ENCODE measurements at regions not wholly inside any gene's neighbourhood (a gene's known extent, or its start where the extent isn't known, plus 50 kb on each side); places are given as distances from the start of the nearest gene placed in this dataset.
"Not testable (repeated sequence)": the region's sequence is repeated elsewhere in the genome, so short reads cannot be mapped to it uniquely, and the experiment has no call there.

DNA sequence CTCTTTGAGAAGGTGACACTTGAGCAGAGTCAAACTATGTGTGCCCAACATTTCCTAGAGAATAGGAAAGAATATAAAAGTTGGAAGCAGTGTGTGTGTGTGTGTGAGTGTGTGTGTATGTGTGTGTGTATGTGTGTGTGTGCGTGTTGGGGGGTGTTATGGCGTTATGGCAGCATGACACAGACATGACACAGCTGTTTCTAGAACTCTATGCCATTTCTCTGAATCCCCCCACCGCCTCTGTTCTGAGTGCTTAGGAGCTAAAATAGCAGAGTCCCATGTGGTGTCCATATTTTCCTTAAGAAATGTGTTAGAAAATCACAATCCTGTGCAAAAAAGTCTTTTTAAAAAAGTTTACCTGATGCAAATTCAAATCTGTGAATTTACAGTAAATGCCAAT, 556.1 kb downstream of the RWDD3 start:
- DNase-seq = no peak

DNA sequence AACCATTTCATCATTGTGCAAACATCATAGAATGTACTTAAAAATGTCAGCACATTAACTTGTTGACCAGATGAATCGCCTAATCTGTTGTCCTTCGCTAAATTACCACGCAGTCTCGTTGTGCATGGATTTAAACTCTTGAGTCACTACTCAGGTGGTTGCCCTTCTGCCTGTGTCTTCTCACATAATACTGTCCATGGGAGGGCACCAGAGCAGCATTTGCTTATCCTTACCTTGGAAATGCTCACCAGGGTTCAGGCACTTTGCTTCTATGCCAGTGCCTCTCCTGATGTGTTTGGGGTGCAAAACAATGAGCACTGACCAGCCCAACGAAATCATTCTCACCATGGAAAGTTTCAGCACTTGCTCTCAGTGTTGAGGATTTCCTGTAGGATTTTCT, 559.9 kb downstream of the RWDD3 start:
- DNase-seq = no peak

DNA sequence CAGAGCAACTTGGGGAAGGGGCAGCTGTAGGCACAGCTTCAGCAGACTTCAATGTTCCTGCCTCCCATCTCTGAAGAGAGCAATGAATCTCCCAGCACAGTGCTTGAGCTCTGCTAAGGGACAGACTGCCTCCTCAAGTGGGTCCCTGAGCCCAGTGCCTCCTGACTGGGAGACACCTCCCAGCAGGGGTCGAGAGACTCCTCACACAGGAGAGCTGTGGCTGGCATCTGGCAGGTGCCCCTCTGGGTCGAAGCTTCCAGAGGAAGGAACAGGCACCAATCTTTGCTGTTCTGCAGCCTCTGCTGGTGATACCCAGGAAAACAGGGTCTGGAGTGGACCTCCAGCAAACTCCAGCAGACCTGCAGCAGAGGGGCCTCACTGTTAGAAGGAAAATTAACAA, 563.8 kb downstream of the RWDD3 start:
- not testable (repeated sequence) for DNase-seq

DNA sequence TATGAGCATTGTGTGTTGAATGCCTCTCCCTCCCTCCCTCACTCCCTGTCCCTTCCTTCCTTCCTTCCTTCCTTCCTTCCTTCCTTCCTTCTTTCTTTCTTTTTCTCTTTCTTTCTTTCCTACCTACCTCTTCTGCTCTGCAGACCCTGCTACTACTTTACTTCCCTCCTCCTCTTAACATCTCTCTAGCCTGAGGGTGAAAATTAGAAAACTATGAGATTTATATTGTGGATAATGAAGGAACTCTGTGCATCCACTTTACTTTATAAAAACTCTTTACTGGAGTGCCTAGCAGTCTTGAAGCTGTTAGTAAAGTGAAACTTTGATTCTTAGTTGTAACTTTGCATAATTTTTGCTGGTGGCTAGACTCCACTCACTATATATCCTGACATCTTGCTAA, 572.2 kb downstream of the RWDD3 start:
- DNase-seq = no peak

DNA sequence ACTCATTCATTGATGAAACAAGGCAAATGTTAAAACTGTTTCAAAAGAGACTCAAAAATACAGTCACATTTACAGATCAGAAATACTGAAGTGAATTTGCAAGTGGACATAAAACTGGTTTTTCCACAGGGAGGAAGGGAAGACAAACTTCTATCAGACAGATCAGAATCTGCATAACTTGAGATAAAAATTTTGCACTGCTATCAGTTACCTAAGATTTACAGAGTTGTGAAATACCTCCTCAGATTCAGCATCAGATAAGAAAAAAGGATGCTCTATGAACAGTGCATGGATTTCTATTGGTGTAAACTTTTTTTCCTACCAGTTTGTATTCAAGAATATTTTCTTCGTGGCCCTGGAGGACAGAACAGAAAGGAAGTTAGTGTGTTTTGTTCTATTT, 575.4 kb downstream of the RWDD3 start:
- DNase-seq = no peak

DNA sequence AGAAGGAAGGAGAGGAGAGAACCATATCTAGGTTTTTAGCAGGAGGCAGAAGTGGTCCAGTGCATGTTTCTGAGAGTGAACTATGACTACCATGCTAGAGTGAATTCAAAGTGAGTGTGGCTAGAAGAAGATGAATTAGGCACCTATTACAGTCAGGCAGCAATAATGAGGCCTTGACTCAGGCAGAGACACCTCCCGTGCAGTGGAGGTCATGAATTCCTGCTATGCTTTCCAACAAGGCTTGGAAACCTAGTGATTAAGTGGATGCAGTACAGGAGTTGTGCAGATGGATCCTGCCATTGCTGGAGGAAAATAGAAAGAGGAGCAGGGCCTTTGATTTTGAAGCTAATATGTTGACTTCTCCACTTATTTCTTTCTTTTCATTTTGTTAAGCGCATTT, 581.5 kb downstream of the RWDD3 start:
- DNase-seq = no peak

DNA sequence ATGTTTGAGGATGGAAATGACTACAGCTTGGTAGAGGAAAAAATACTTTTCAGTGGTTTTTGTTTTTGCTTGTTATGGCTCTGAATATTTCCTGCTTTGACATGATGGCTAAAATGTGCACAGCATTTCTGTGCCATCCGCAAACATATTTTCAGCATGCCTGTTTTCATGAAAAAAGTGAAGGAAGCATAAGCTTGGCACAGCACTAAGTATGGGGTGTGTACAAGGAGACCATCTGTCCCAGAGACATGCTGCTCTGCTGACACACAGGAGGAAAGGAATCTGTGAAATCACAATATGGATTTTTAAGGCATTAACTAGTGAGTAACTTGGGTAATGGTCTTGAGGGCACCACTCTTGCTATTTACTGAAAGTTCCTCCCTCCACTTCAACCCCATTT, 595.5 kb downstream of the RWDD3 start:
- DNase-seq = no peak

DNA sequence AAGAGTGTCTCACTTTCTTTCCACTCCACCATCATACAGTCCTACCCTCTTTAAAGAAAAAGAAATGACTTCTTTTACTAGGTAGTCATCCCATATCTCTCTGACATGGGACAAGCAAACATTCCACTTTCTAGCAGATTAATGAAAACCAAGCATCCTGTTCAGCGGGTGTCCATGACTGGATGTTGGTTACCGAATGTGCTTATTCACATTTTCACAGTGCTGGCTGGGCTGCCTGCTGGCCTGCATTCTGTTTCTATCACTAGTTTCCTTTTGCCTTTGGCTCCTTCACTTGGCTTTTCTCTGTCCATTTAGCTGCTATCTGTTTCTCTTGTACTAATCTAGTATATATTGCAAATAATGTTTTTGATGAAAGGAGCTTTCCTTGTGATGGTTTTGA, 598.4 kb downstream of the RWDD3 start:
- no peak for DNase-seq

DNA sequence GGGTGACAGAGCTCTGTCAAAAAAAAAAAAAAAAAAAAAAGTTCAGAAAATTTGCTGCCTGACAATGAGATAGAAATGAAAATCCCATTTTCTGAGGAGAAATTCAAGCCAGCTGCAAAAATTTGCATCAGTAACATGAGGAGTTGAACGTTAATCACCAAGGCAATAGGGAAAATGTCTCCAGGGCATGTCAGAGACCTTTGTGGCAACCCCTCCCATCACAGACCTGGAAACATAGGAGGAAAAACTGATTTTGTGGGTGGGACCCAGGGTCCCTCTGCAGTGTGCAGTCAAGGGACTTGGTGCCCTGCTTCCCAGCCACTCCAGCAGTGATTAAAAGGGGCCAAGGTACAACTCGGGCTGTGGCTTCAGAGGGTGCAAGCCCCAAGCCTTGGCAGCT, 615.4 kb downstream of the RWDD3 start:
- no peak for DNase-seq

DNA sequence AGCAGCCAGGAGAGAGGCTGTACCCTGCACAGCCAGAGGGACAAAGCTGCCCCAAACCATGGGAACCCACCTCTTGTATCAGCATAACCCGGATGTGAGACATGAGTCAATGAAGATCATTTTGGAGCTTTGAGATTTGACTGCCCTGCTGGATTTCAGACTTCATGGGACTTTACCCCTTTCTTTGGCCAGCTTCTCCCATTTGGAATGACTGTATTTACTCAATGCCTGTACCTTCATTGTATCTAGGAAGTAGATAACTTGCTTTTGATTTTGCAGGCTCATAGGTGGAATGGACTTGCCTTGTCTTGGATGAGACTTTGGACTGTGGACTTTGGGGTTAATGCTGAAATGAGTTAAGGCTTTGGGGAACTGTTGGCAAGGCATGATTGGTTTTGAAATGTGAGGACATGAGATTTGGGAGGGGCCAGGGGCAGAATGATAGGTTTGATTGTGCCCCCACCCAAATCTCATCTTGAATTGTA, 616.2 kb downstream of the RWDD3 start:
- DNase-seq = no peak

DNA sequence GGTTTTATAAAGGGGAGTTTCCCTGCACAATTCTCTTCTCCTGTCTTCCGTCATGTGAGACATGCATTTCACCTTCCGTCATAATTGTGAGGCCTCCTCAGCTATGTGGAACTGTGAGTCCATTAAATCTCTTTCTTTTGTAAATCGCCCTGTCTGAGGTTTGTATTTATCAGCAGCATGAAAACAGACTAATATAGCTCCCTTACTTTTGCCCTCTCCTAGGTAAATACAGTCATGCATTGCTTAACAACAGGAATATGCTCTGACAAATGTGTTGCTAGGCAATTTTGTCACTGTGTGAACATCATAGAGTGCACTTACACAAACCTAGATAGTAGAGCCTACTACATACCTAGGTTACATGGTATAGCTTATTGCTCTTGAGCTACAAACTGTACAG, 616.8 kb downstream of the RWDD3 start:
- no peak for DNase-seq

DNA sequence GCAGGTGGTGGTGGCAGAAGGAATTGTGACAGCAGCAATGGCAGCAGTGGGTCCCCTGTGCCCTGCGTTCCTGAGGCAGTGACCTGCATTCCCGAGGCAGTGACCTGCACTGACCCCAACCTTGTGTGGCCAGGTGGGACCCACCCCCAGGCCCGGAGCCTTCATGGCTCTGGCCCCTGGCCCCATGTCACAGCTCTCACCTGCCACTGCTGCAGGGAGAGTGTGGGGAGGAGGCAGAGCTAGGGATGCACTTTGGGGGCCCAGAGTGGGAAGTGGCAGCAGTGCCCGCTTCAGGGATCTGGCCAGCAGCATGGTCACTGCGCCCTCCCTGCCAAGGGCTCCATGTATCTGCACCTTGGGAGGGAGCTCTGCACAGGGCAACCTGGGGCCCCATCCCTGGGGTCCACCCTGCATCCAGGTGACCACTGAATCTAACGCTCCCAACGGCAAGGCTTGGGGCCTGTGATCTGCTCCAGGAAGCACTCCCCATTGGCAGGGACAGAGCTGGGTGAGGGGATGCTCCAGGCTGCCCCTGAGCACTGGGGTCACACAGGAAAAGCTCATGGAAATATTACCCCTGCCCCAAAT, 618.6 kb downstream of the RWDD3 start:
- DNase-seq = no peak

DNA sequence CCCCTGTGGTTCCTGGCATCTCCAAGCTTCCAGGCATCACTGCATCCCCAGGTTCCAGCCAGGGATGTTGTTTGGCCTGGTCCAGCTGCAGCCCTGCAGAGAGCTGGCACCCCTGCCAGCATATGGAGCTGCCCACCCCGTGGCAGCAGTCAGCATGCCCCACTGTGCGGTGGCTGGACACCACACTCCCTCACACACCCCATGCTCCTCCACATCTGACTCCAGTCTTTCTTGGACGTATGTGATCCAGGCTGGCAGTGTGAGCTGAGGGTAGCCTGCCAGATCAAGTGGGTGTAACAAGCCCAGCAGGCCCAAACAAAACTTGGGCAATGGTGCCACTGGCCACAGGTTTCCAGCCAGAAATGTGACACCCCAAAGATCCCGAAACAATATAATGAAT, 620.4 kb downstream of the RWDD3 start:
- no peak for DNase-seq

DNA sequence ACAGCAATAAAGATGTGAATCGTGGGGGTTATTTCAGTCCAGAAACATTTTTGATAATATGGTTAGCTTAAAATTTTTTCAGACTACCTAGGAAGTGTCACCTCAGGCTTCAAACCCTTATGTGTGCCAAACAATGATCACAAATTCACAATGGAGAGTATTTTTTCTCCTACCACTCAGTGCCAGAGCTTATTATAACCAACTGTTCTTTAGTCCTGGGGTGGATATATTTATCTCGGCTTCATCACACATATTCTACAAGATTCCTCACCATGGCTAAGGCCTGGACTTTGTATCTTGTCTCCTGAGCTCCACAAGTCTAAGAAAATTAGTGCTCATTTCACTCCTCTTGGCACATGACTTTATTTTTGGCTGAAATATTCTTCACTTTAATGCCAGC, 629.1 kb downstream of the RWDD3 start:
- no peak for DNase-seq

DNA sequence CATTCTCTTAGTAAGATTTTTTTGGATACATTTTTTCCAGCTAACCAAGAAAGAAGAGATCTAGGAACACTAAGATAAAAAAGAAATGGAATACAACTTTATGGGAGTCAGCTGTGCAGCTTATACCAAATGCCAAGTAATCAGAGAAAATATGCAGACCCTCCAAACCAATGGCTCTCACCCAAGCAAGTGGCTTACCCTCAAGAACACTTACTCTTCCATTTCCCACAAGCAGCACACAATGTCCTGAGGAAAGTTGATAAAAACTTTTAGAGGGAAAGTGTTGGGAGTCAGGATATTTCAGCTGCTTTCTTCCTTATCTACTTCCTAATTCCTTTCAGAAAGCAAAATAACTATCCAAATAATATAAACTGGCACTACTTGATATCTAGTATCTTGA, 631.8 kb downstream of the RWDD3 start:
- DNase-seq = no peak

DNA sequence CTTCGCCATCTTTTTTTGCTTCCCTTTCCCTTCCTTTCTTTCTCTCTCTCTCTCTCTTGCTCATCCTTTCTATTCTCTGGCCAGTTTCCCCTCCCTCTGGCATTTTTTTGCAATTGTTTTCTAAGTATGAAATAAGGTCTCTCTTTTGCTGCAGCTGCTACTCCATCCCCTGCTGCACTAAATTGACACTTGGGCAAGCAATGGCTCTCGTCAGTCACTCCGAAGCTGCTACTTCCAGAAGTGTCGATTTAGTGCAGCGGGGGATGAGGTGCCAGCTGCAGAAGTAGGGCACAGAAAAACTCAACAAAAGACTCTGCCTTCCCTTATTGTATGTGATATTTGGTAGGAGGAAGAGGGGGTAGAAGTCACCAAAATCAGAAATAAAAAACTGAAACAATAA, 642.3 kb downstream of the RWDD3 start:
- DNase-seq = no peak

DNA sequence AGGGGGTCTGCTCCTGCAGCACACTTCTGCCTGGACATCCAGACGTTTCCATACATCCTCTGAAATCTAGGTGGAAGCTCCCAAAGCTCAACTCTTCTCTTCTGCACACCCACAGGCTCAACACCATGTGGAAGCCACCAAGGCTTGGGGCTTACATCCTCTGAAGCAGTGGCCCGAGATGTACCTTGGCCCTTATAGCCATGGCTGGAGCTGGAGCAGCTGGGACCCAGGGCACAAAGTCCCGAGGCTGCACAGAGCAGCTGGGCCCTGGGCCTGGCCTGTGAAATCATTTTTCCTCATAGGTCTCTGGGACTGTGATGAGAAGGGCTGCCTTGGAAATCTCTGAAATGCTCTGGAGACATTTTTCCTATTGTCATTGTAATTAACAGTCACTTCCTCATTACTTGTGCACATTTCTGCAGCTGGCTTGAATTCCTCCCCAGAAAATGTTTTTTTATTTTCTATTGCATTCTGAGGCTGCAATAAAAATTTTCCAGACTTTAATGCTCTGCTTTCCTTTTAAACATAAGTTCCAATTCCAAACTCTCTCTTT, 645.6 kb downstream of the RWDD3 start:
- no peak for DNase-seq

DNA sequence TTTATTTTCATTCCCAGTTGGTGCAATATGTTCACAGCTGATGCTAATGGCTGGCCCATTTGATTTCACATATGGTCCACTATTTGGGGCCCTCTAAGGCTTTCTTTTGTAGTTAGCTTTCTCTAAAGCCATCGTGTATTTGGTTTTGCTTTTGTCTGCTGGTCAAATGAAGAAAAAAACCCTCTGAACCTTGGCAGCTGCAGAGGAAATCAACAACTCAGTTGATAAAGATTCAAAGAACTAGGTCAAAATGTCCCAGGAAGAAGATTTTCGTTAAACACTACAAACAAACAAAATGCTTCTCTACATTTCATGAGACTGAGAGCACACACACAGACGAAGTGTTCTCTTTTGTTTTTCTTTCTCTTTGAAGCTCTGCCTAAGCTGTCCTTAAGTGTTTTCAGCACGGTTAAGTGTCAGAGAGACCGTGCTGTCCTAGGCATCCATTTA, 655.0 kb downstream of the RWDD3 start:
- DNase-seq = no peak

DNA sequence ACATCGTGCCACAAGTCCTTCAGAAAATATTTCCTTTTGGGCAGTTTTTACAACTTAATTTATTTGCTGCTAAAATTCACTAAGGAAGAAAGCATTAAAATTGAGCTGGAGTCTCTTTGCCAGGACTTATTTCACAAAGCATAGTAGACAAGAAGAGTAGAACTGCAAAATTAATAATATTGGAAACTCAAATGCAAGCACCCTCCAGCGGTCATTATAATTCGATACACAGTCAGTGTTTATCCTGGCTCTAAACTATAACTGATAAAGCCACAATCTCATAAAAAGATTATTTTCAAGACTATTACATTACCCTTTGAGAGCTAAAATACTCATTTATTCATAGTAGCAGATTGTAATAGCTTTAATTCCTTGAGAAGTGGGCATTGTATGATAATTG, 655.4 kb downstream of the RWDD3 start:
- no peak for DNase-seq

DNA sequence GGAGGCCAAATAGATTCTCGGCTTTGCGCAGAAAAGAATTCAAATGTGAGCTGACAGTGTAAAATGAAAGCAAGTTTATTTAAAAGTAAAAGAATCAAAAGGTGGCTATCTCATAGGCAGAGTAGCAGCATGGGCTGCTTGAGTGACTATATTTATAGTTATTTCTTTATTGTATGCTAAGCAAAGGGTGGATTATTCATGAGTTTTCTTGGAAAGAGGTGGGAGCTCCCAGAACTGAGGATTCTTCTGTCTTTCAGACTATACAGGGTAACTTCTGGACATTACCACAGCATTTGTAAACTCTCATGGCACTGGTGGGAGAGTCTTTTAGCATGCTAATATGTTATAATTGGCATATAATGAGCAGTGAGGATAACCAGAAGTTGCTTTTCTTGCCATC, 659.9 kb downstream of the RWDD3 start:
- no peak for DNase-seq

DNA sequence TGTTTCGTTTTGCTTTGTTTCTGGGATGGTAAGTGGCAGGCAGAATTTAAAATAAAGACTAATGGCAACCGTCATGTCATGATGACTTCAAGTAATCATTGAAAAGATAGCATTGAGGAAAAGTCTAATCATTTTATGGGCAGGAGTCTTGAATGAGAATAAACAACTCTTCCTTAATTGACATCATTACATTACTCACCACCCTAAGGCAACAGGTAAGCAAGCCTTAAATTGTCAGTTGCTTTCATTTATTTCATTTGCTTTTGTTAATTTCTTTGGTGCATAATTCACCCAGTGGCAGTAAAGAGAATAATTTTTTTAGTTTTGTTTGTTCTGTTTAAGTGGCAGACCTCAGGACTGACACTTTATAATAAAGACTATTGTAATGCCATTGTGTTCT, 669.0 kb downstream of the RWDD3 start:
- no peak for DNase-seq

DNA sequence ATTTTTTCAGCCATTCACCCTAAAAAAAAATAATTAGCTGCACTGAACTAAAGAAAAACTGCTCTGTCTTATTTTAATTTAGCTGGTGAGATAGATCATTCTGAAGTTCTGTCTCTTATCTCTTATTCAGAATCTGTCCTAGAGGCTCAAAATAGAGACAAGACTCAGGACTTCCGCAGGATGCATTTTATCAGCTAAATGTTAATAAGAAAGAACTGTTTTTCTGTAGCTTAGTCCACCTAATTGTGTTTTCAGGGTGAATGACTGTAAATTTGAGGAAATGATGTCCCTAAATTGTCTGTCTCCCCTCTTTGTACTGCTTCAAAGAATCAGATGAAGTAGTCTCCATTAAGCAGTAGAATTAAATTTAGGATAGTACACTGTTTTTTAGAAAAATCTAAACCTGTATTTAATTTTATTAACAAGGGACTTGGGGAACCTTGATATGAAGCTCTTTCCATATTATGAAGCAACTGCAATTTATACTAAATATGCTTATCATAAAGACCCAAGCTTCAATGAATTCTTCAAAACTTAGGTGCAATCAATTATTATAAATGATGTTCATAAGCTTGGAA, 671.9 kb downstream of the RWDD3 start:
- no peak for DNase-seq

DNA sequence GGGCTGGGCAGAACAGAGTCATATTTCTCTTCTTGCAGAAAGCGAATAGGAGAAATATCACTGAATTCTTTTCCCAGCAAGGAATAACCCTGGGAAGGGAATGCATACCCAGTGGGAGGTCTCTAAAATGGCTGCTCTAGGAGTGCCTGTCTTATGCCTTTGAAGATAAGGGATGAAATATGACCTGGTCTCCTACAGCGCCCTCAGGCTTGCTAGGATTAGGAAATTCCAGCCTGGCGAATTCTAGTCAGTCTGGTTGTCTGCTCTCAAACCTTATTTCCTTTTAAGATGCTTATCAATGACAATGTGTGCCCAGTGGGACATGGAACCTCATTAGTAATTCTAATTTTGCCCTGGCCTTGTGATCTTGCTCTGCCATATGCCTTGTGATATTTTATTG, 677.7 kb downstream of the RWDD3 start:
- DNase-seq = not testable (repeated sequence)

DNA sequence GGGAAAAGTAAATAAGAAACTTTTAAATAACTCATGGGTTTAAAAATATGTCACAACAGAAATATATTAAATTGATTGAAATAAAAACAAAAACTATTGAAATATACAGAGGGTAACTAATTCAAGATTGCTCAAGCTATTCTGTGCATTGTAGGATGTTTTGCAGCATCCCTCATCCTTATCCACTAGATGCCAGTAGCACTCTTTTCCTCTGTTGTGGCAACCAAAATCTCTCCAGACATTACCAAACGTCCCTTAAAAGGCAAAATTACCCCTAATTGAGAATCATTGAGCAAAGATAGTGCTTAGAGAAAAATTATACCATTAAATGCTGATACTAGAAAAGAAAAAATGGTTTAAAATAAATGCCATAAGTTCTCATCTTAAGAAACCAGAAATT, 682.6 kb downstream of the RWDD3 start:
- no peak for DNase-seq

DNA sequence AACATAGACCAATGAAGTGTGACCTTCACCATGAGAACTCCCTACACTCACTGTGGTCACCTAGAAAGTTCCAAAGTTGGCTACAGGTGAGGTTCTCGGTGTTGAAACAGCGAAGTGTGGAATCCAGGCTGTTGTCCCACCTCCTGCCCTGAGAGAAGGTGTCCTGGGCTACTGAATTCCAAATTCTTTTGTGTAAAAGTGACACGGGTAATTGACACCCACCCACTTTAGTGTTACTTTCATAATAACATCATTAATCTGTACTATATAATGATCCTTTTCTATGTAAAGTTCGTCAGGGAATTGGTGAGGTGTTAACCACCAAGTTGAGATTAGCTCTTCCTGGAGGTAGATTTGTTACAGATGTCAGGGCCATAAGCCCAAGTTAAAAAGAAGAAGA, 690.7 kb downstream of the RWDD3 start:
- no peak for DNase-seq

Measured in activated CD4-positive, alpha-beta T cell treated with anti-CD3 and anti-CD28 coated beads, Interleukin-10, Interleukin-2, amounts not matched to agents 100 ng/mL and 50 ng/mL, durations not matched to agents 16 hours and 8 hours (primary cell).